ENCODE measurements at regions not wholly inside any gene's neighbourhood (a gene's known extent, or its start where the extent isn't known, plus 50 kb on each side); places are given as distances from the start of the nearest gene placed in this dataset.

GRCh38 chr4:54976682-54977081 lies 148.7 kb downstream of the KDR start:
- no peak overlapping the region for H3K27ac ChIP-seq (ENCODE audit: extremely low read depth, low read depth, low read length)
- H3K4me3 ChIP-seq (ENCODE audit: low read depth, low read length) = no peak overlapping the region
- CTCF ChIA-PET = interaction anchor here (1.3 kb wide), 1 partner anchor 16 kb away, joined by 3 read pairs; no protein-coding TSS in a partner anchor
- H3K9me3 ChIP-seq (ENCODE audit: control insufficient read depth, insufficient read depth, low read depth, low read length) = no peaks in the 10 kb centered on the region
- TF ChIP-seq ZNF777 (tag by site-specific recombination; IDR thresholded peaks at IDR 0.05; ENCODE audit: borderline replicate concordance) (no peak), FEZF1 (tag by site-specific recombination; IDR thresholded peaks at IDR 0.05) (no peak), ZNF530 (tag by site-specific recombination; IDR thresholded peaks at IDR 0.05; ENCODE audit: low read depth) (no peak), ZNF16 (tag by site-specific recombination; IDR thresholded peaks at IDR 0.05; ENCODE audit: low read depth) (no peak), SCRT1 (tag by site-specific recombination; IDR thresholded peaks at IDR 0.05; ENCODE audit: borderline replicate concordance) (no peak), ZNF280C (tag by site-specific recombination; IDR thresholded peaks at IDR 0.05) (no peak), ZNF449 (tag by site-specific recombination; IDR thresholded peaks at IDR 0.05) (no peak), ZNF677 (tag by site-specific recombination; IDR thresholded peaks at IDR 0.05) (no peak), ZNF302 (tag by site-specific recombination; IDR thresholded peaks at IDR 0.05; ENCODE audit: low read depth) (no peak), ZFP69B (tag by site-specific recombination; IDR thresholded peaks at IDR 0.05) (no peak), ZNF324 (tag by site-specific recombination; IDR thresholded peaks at IDR 0.05) (no peak), ZNF274 (IDR thresholded peaks at IDR 0.05; ENCODE audit: low read length) (no peak), ZNF274 (tag by site-specific recombination; IDR thresholded peaks at IDR 0.05; ENCODE audit: borderline replicate concordance) (no peak)
- H3K4me1 ChIP-seq (ENCODE audit: control insufficient read depth, insufficient read depth, low read length) = no peaks in the 10 kb centered on the region
- POLR2A ChIA-PET = no interaction called here
- no peaks in the 10 kb centered on the region for H3K36me3 ChIP-seq (ENCODE audit: control insufficient read depth in 2 of 2, insufficient read depth in 1 of 2, low read length in 2 of 2)

GRCh38 chr4:54976031-54976430 lies 149.4 kb downstream of the KDR start:
- CTCF ChIA-PET = interaction anchor here (0.6 kb wide), 1 partner anchor 31 kb away, joined by 3 read pairs; no protein-coding TSS in a partner anchor
- Histone ChIP-seq H3K27ac (ENCODE audit: extremely low read depth, low read depth, low read length) (no peak overlapping the region), H3K36me3 (ENCODE audit: control insufficient read depth in 2 of 2, insufficient read depth in 1 of 2, low read length in 2 of 2) (no peaks in the 10 kb centered on the region), H3K9me3 (ENCODE audit: control insufficient read depth, insufficient read depth, low read depth, low read length) (no peaks in the 10 kb centered on the region), H3K4me1 (ENCODE audit: control insufficient read depth, insufficient read depth, low read length) (no peaks in the 10 kb centered on the region), H3K4me3 (ENCODE audit: low read depth, low read length) (no peak overlapping the region)
- TF ChIP-seq MYNN (tag by site-specific recombination; IDR thresholded peaks at IDR 0.05; ENCODE audit: borderline replicate concordance) = no peak
- POLR2A ChIA-PET = no interaction called here

GRCh38 chr4:54973784-54974183 lies 151.6 kb downstream of the KDR start:
- H3K4me3 ChIP-seq (ENCODE audit: low read depth, low read length) = no peak overlapping the region
- H3K27ac ChIP-seq (ENCODE audit: extremely low read depth, low read depth, low read length) = no peak overlapping the region
- H3K36me3 ChIP-seq (ENCODE audit: control insufficient read depth in 2 of 2, insufficient read depth in 1 of 2, low read length in 2 of 2) = no peaks in the 10 kb centered on the region
- ChIA-PET POLR2A (no interaction called here), CTCF (interaction anchor here (0.5 kb wide), 2 partner anchors 505 to 830 kb away, joined by 3 to 4 read pairs; no protein-coding TSS in a partner anchor)
- TF ChIP-seq ZNF391 (tag by site-specific recombination; IDR thresholded peaks at IDR 0.05; ENCODE audit: borderline replicate concordance, low read depth) (no peak), ZBTB8A (tag by site-specific recombination; IDR thresholded peaks at IDR 0.05) (no peak), ZNF513 (tag by site-specific recombination; IDR thresholded peaks at IDR 0.05) (no peak), ZNF555 (tag by site-specific recombination; conservative IDR thresholded peaks at IDR 0.05) (no peak), ZBTB21 (tag by site-specific recombination; IDR thresholded peaks at IDR 0.05) (no peak), ZNF561 (tag by site-specific recombination; IDR thresholded peaks at IDR 0.05; ENCODE audit: borderline replicate concordance) (no peak)
- no peaks in the 10 kb centered on the region for H3K4me1 ChIP-seq (ENCODE audit: control insufficient read depth, insufficient read depth, low read length)
- no peaks in the 10 kb centered on the region for H3K9me3 ChIP-seq (ENCODE audit: control insufficient read depth, insufficient read depth, low read depth, low read length)

All from HEK293 (cell line).